ENCODE measurements at regions not wholly inside any gene's neighbourhood (a gene's known extent, or its start where the extent isn't known, plus 50 kb on each side); places are given as distances from the start of the nearest gene placed in this dataset.

DNA sequence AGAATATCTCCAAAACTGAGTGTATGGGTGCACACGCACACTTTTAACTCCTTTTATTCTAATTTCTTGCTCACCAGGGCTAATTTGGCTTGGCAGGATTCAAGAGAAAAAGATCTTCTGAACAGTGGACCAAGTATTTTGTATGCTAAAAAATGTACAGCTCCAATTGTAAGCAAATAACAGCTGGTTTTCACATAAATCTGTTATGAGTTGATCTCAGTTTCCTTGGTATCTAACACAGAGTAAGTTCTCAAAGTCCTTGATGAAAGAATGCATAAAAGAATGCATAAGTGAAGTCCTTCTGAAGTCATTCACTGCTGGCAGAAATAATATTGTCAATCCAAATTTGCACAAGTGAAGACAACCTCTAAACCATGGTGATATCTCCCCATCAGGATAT is 213.0 kb downstream of the OMA1 start:
- no peak overlapping the region for H3K4me3 ChIP-seq (ENCODE audit: low read depth, low read length)
- no peak for DNase-seq (ENCODE audit: low read depth)
- no peak for TF ChIP-seq CTCF (IDR thresholded peaks at IDR 0.05; ENCODE audit: insufficient read depth, low read depth, low read length, missing control alignments)

DNA sequence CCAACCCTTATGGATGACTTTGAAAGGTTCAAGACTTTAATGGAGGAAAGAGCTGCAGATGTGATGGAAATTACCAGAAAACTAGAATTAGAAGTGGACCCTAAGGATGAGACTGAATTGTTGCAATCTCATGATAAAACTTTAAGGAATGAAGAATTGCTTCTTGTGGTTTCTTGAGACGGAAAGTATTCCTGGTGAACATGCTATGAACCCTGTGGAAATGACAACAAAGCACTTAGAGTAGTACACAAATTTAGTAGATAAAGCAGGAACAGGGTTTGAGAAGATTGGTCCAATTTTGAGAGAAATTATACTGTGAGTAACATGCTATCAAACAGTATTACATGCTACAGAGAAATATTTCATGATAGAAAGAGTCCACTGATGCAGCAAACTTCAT is 215.4 kb downstream of the OMA1 start:
- DNase-seq (ENCODE audit: low read depth) = no peak
- H3K4me3 ChIP-seq (ENCODE audit: low read depth, low read length) = no peak overlapping the region
- TF ChIP-seq CTCF (IDR thresholded peaks at IDR 0.05; ENCODE audit: insufficient read depth, low read depth, low read length, missing control alignments) = no peak

- DNase-seq (ENCODE audit: low read depth) = no peak
- no peak overlapping the region for H3K4me3 ChIP-seq (ENCODE audit: low read depth, low read length)
- TF ChIP-seq CTCF (IDR thresholded peaks at IDR 0.05; ENCODE audit: insufficient read depth, low read depth, low read length, missing control alignments) = no peak
Observed at GRCh38 chr1:58325866-58326265, 220.7 kb downstream of the OMA1 start.

- H3K4me3 ChIP-seq (ENCODE audit: low read depth, low read length) = no peak overlapping the region
- DNase-seq (ENCODE audit: low read depth) = no peak
- no peak for TF ChIP-seq CTCF (IDR thresholded peaks at IDR 0.05; ENCODE audit: insufficient read depth, low read depth, low read length, missing control alignments)
Observed at GRCh38 chr1:58324558-58324957, 222.0 kb downstream of the OMA1 start.

GRCh38 chr1:58318157-58319005 is 228.1 kb downstream of the OMA1 start:
- H3K4me3 ChIP-seq (ENCODE audit: low read depth, low read length) = no peak overlapping the region
- no peak for DNase-seq (ENCODE audit: low read depth)
- no peak for TF ChIP-seq CTCF (IDR thresholded peaks at IDR 0.05; ENCODE audit: insufficient read depth, low read depth, low read length, missing control alignments)

GRCh38 chr1:58317694-58318093 is 228.8 kb downstream of the OMA1 start:
- TF ChIP-seq CTCF (IDR thresholded peaks at IDR 0.05; ENCODE audit: insufficient read depth, low read depth, low read length, missing control alignments) = no peak
- no peak for DNase-seq (ENCODE audit: low read depth)
- H3K4me3 ChIP-seq (ENCODE audit: low read depth, low read length) = no peak overlapping the region

DNA sequence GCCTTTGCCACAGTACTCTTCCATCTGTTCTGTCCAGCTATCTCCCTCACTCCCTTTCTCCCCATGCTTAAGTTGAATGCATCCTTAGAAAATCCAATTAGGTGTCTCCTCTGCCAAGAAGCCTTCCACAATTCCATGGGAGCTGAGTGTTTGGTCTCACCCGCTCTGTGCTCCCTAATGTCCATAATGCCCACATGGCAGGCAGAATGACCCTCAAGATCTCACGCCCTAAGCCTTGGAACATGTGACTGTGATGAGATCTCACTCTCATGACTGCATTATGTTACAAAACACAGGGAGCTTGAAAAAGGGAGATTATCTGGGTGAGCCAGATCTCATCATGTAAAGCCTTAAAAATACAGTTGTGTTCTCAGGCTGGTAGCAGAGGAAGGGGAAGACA is 229.4 kb downstream of the OMA1 start:
- DNase-seq (ENCODE audit: low read depth) = no peak
- no peak overlapping the region for H3K4me3 ChIP-seq (ENCODE audit: low read depth, low read length)

More for the DNA sequence above, 229.4 kb downstream of the OMA1 start:
- no peak for TF ChIP-seq CTCF (IDR thresholded peaks at IDR 0.05; ENCODE audit: insufficient read depth, low read depth, low read length, missing control alignments)
